OCI-LY1 (cell line): ENCODE measurements at regions not wholly inside any gene's neighbourhood (a gene's known extent, or its start where the extent isn't known, plus 50 kb on each side); places are given as distances from the start of the nearest gene placed in this dataset.

Experiments used
- H2AFZ ChIP-seq: fragments of 200-600 bp; sonication (generic), shearing (Covaris generic); 2 replicates; pipeline ENCODE4 v1.6.0; 2014; ENCODE audit warnings: antibody characterized with exemption, mild to moderate bottlenecking, low read length
- H3F3A ChIP-seq: fragments of 200-600 bp; sonication (generic), shearing (Covaris generic); 2 replicates; pipeline ENCODE4 v1.6.0; 2014; ENCODE audit warnings: mild to moderate bottlenecking, antibody characterized with exemption, low read length, moderate library complexity; ENCODE audit not compliant: insufficient read depth
- H3K27ac ChIP-seq: fragments of 200-600 bp; sonication (generic); 2 replicates; pipeline ENCODE4 v1.5.1; 2014; ENCODE audit warnings: low read length, mixed run types, mild to moderate bottlenecking, low read depth; ENCODE audit not compliant: poor library complexity, severe bottlenecking
- H3K27me3 ChIP-seq: fragments of 200-600 bp; sonication (generic); 2 replicates; pipeline ENCODE4 v1.6.0; 2014; ENCODE audit warnings: antibody characterized with exemption, mild to moderate bottlenecking, low read length, moderate library complexity; ENCODE audit not compliant: insufficient read depth
- H3K36me3 ChIP-seq: fragments of 200-600 bp; sonication (generic); 2 replicates; pipeline ENCODE4 v1.6.1; 2014; ENCODE audit warnings: mild to moderate bottlenecking, antibody characterized with exemption, low read length, moderate library complexity, mixed read lengths; ENCODE audit not compliant: insufficient read depth
- H3K4me1 ChIP-seq: fragments of 200-600 bp; sonication (generic); 2 replicates; pipeline ENCODE4 v1.5.1; 2014; ENCODE audit warnings: mild to moderate bottlenecking, low read length, moderate library complexity; ENCODE audit not compliant: insufficient read depth, severe bottlenecking
- H3K4me2 ChIP-seq: fragments of 200-600 bp; sonication (generic), shearing (Covaris generic); 2 replicates; pipeline ENCODE4 v1.6.1; 2014; ENCODE audit warnings: low read length
- H3K4me3 ChIP-seq: fragments of 200-600 bp; sonication (generic); 2 replicates; pipeline ENCODE4 v1.5.1; 2014; ENCODE audit warnings: low read length, low read depth, mild to moderate bottlenecking, mixed read lengths; ENCODE audit not compliant: poor library complexity, severe bottlenecking
- H3K79me2 ChIP-seq: fragments of 200-600 bp; shearing (Covaris generic); 2 replicates; pipeline ENCODE4 v1.6.1; 2016; ENCODE audit warnings: mixed run types, low read length, mixed read lengths; ENCODE audit not compliant: insufficient read depth
- H3K9ac ChIP-seq: fragments of 200-600 bp; sonication (generic), shearing (Covaris generic); 2 replicates; pipeline ENCODE4 v1.6.1; 2014; ENCODE audit warnings: mild to moderate bottlenecking, low read length, mixed read lengths
- H3K9me2 ChIP-seq: fragments of 200-600 bp; sonication (generic), shearing (Covaris generic); 2 replicates; pipeline ENCODE4 v1.6.1; 2014; ENCODE audit warnings: low read depth, mild to moderate bottlenecking, low read length, mixed read lengths
- H3K9me3 ChIP-seq: fragments of 200-600 bp; shearing (Covaris generic); 2 replicates; pipeline ENCODE4 v1.6.1; 2014; ENCODE audit warnings: low read length, mixed read lengths
- H4K20me1 ChIP-seq: fragments of 200-600 bp; sonication (generic), shearing (Covaris generic); 2 replicates; pipeline ENCODE4 v1.6.0; 2016; ENCODE audit warnings: mild to moderate bottlenecking, low read length; ENCODE audit not compliant: insufficient read depth
- EZH2 ChIP-seq: fragments of 200-600 bp; sonication (generic), shearing (Covaris generic); IDR thresholded peaks from 2 replicates; pipeline ENCODE4 v1.8.0; 2017; ENCODE audit warnings: borderline replicate concordance, mixed run types, mild to moderate bottlenecking, antibody characterized with exemption, low read length, moderate library complexity, mixed read lengths
- TF ChIP-seq, protein P1 (sequence below): fragments of 200-600 bp; sonication (generic), shearing (Covaris generic); IDR thresholded peaks from 2 replicates; pipeline ENCODE4 v1.5.1; 2017; ENCODE audit warnings: mild to moderate bottlenecking, antibody characterized with exemption, low read length, moderate library complexity, mixed read lengths

DNA sequence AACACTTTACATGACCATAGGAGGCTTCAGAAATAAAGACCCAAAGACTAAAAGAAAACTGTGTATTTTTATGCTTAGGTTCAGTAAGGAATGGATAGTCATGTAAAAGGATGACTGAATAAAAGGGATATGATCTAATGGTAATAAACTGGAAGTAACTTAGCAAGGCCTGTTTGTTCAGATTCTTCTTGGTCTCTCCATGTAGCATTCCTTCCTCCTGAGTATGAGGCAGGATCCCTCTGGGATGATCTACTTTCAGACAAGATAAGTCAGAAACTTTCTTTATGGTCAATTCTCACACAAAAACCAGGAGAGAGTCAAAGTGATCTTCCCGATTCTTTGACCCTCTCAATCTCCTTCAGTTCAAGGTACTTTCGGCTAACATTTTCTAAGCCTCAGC, 340.8 kb upstream of the DCBLD2 start:
- Histone ChIP-seq H3K27ac (no peak overlapping the region), H3K9me2 (no peaks in the 10 kb centered on the region), H3K27me3 (no peaks in the 10 kb centered on the region), H3K4me3 (no peak overlapping the region), H4K20me1 (no peaks in the 10 kb centered on the region), H3F3A (no peaks in the 10 kb centered on the region), H3K4me1 (no peaks in the 10 kb centered on the region), H3K9ac (no peak overlapping the region), H3K36me3 (no peaks in the 10 kb centered on the region), H3K79me2 (no peaks in the 10 kb centered on the region), H3K4me2 (no peak overlapping the region), H2AFZ (no peak overlapping the region), H3K9me3 (no peaks in the 10 kb centered on the region)
- TF ChIP-seq EZH2 = no peak
- TF ChIP-seq, protein P1, sequence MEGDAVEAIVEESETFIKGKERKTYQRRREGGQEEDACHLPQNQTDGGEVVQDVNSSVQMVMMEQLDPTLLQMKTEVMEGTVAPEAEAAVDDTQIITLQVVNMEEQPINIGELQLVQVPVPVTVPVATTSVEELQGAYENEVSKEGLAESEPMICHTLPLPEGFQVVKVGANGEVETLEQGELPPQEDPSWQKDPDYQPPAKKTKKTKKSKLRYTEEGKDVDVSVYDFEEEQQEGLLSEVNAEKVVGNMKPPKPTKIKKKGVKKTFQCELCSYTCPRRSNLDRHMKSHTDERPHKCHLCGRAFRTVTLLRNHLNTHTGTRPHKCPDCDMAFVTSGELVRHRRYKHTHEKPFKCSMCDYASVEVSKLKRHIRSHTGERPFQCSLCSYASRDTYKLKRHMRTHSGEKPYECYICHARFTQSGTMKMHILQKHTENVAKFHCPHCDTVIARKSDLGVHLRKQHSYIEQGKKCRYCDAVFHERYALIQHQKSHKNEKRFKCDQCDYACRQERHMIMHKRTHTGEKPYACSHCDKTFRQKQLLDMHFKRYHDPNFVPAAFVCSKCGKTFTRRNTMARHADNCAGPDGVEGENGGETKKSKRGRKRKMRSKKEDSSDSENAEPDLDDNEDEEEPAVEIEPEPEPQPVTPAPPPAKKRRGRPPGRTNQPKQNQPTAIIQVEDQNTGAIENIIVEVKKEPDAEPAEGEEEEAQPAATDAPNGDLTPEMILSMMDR = no peak

DNA sequence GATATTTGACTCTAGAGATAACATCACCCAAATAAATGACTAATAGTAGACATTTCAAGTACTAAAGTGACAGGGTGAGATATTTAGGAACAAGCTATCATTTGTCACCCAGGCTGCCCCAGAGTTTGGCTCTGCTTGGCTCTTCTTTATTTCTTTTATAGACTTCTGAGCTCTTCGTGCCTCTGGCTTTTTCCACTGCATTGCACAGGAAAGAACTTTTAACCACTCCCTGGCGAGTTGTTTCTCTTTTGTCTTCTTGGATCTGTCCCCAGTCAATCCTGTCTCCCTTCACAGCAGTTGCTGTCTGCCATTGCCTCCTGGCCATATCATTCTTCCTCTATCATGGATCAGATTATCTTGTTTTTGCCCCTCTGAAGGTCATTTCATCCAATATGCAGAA, 339.2 kb upstream of the DCBLD2 start:
- H3K9me2 ChIP-seq = no peaks in the 10 kb centered on the region
- H3K27me3 ChIP-seq = no peaks in the 10 kb centered on the region
- TF ChIP-seq EZH2 = no peak
- TF ChIP-seq, protein P1 = no peak
- H3K9me3 ChIP-seq = no peaks in the 10 kb centered on the region
- no peaks in the 10 kb centered on the region for H3K79me2 ChIP-seq
- H3K9ac ChIP-seq = no peak overlapping the region
- H3F3A ChIP-seq = no peaks in the 10 kb centered on the region
- H3K4me3 ChIP-seq = no peak overlapping the region
- H2AFZ ChIP-seq = no peak overlapping the region
- H4K20me1 ChIP-seq = no peaks in the 10 kb centered on the region
- no peak overlapping the region for H3K4me2 ChIP-seq
- no peak overlapping the region for H3K27ac ChIP-seq
- H3K4me1 ChIP-seq = no peaks in the 10 kb centered on the region
- no peaks in the 10 kb centered on the region for H3K36me3 ChIP-seq

DNA sequence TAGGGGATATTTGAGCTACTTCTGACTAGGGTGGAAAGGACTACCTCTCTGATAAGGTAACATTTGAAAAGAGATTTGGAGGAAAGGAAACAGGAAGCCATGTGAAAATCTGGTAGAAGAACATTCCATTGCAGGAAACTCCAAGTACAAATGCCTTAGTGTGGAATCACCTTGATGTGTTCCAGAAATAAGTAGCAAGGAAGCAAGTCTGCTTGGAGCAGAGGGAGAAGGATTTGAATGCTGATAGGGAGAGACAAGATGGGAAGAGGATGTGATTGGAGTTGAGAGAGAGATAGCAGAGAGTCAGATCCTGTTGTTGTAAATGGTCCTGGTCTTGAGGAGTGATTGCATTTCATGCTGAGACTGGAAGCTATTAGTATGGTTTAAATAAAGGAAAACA, 335.1 kb upstream of the DCBLD2 start:
- H3K27me3 ChIP-seq = no peaks in the 10 kb centered on the region
- H3K27ac ChIP-seq = no peak overlapping the region
- H3K9me2 ChIP-seq = no peaks in the 10 kb centered on the region
- no peak for TF ChIP-seq EZH2
- H3K9ac ChIP-seq = no peak overlapping the region
- H3K4me3 ChIP-seq = no peak overlapping the region
- H3K4me1 ChIP-seq = no peaks in the 10 kb centered on the region
- H3K4me2 ChIP-seq = no peak overlapping the region
- H4K20me1 ChIP-seq = no peaks in the 10 kb centered on the region
- H3K79me2 ChIP-seq = no peaks in the 10 kb centered on the region
- no peaks in the 10 kb centered on the region for H3K36me3 ChIP-seq
- H3K9me3 ChIP-seq = no peaks in the 10 kb centered on the region
- H3F3A ChIP-seq = no peaks in the 10 kb centered on the region
- H2AFZ ChIP-seq = no peak overlapping the region

DNA sequence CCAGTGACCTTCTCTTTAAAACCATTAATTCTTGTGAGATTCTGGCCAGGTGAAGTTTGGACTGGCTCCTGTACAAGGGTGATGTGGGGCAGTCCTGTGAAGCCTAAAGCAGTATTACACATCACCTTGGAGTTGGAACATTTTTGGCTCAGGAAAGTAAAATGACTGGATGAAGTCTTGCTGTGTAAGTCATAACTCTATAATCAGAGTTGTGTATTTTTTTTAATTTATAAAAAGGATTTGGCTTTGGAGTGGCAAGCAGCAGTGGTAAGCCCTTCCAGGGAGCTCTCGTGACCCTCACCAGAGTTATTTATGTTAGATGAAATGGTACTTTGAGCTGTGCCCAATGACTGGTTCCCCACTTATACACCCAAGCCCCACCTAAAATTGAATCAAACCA, 331.2 kb upstream of the DCBLD2 start:
- Histone ChIP-seq H3K4me3 (no peak overlapping the region), H3K9ac (no peak overlapping the region), H3F3A (no peaks in the 10 kb centered on the region), H3K27ac (no peak overlapping the region), H3K9me2 (no peaks in the 10 kb centered on the region), H3K4me1 (no peaks in the 10 kb centered on the region), H3K36me3 (no peaks in the 10 kb centered on the region), H3K4me2 (no peak overlapping the region), H4K20me1 (no peaks in the 10 kb centered on the region), H3K27me3 (no peaks in the 10 kb centered on the region), H3K79me2 (no peaks in the 10 kb centered on the region), H2AFZ (no peak overlapping the region), H3K9me3 (no peaks in the 10 kb centered on the region)
- TF ChIP-seq EZH2 = no peak
- TF ChIP-seq, protein P1 = no peak
